Islet precursor cell (in vitro differentiated cells): ENCODE measurements at regions not wholly inside any gene's neighbourhood (a gene's known extent, or its start where the extent isn't known, plus 50 kb on each side); places are given as distances from the start of the nearest gene placed in this dataset.
"Not testable (repeated sequence)": the region's sequence is repeated elsewhere in the genome, so short reads cannot be mapped to it uniquely, and the experiment has no call there.

ENCODE experiments used
- DNase-seq: peaks from one replicate; pipeline ENCODE4 v3.0.0-alpha.2; 2018

DNA sequence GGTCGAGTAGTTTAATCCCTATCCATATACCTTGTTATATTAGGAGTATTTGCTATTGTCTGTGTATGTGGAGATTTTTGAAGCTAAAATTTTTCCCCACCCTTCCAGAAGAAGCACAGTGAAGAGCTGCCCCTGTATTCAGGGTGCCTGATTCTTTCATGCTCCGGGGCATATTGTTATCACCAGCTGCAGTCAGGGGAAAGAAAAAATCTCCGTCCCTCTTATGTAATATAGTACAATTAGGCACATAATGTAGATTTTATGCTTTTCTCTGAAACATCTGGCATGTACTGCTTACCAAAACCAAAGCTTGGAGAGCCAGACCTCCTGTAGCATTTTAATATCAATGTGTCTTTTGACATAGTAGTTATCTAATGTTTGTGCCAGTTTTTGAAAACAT is 214.9 kb upstream of the EDNRB start:
- DNase-seq: no peak

DNA sequence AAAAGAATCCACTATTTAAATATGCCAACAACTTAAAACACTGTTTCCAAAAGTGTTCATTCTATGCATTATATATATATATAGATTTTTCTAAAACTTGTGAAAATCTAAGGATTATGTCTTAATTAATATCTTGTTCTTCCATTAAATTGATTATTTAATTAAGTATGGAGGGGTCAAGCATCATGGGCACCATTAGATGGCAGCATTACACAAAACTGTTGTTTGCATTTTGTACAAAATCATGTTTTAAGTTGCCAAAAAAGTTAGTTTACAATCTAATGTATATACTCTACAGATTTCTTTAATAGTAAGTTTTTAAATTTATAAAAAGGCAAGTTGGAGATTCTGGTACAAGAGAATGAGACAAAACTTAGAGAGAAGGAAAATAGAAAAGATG is 213.2 kb upstream of the EDNRB start:
- no peak for DNase-seq

DNA sequence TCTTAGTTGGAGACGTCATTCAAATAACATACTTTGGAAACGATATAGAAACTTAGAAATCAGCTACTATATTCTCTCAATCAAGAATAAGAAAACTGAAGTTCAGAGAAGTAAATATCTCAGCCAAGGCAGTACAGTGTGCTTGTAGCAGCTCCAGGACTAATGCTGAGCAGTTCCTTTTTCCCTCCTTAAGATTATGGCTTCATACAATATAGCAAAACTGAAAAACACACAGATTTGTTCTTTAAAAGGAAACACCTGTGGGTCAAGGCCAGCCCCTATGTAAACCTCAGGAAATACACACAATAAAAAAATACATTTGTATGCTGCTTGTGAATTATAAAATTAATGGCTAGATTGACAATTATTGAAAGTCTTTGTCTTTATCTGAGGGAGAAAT is 212.7 kb upstream of the EDNRB start:
- DNase-seq: no peak

DNA sequence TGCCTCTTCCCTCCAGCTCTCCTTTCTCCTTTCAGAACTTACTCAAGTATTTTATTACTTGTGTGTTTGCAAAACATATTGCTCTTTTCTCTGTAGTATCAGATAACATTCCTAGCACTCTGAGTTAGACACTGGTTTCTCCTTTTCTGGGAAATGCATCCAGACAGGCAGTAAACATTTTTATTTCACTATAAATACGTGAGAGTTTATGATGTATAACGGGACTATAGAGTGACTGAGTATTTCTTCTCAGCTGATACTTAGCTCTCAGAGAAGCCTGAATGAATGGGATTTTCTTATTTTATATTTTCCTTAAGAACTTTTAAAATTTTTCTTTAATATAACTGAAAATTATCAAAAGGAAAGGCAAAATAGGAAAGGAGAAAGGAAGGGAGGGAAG is 211.2 kb upstream of the EDNRB start:
- DNase-seq: no peak

DNA sequence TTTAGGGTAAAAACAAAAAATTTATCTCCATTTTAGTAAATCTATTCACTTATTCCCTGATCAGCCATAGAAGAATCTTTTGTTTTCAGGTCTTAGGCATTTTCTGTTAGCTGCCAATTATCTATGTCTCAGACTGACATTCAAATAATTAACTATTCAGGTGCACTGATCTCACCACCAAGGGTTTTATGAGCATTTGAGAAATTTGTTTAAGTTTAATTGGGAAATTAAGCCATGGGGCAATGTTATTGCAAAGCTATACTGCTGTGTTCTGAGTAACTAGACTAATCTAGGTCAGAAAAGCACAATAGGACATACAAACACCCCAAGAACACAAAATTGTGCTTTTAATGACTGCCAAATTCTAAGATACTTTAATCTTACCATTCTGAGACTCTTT is 210.7 kb upstream of the EDNRB start:
- no peak for DNase-seq

DNA sequence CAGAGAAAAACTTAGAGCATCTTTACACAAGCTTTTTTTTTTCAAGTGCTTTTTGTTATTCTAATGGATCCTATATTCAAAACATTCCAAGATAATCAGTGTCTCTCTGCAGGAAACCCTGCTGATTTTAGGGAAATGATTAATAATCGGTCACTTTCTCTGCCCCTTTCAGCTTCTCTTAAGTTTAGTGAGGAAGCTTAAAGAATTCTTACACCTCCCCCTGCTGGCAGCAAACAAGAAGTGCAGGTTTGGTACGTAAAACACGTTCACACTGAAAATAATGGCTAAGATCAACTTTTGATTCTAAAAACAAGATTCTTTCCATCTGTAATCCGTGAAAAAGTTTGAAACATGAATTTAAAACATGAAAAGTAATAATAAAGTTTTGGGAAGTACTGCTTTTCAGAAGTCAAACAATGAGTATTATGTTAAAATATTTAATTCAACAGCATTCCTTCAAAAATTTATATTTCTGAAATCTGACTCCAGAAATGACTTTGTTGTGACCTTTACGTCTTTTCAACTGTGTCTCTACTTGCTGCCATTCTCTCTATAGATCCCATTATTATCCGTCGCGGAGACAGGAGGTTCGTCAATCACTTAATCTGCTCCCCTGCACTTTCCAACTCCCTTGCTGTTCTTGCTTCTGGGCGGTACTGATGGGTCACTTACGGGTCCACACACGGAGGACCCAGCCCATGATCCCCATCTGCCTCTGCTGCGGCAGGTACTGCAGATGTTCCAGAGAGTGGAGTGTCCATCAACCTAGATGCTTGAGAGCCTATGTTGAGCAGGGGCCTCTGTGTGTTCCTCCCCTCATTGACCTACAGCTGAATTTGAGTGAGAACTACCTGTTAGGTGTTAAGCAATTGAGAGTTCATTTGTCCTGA is 203.1 kb upstream of the EDNRB start:
- no peak for DNase-seq

DNA sequence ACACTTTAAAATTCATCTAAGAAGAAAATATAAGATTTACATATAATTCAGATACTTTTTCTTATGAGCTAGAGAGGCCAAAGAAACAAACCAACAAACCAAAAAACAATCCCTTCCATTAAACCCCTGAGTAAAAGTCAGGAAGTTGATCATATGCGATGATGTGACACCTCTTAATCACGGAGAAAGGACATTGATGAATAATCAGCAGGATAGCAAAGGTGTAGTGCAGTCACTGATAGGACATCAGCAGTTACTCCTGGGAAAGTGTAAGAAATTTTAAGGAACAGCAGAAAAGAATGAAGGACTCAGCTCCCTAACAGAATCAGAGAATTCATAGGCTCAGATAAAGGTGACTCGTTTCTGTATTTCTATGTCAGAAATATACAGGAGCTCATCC is 202.4 kb upstream of the EDNRB start:
- no peak for DNase-seq

DNA sequence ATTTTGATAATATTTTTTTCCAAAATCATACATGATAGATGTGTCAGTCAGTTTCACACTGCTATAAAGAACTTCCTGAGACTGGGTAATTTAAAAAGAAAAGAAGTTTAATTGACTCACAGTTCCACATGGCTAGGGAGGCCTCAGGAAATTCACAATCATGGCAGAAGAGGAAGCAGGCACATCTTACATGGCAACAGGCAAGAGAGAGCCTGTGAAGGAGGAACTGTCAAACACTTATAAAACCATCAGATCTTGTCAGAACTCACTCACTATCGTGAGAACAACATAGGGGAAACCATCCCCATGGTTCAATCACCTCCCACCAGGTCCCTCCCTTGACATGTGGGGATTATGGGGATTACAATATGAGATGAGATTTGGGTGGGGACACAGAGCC is 201.5 kb upstream of the EDNRB start:
- not testable (repeated sequence) for DNase-seq

DNA sequence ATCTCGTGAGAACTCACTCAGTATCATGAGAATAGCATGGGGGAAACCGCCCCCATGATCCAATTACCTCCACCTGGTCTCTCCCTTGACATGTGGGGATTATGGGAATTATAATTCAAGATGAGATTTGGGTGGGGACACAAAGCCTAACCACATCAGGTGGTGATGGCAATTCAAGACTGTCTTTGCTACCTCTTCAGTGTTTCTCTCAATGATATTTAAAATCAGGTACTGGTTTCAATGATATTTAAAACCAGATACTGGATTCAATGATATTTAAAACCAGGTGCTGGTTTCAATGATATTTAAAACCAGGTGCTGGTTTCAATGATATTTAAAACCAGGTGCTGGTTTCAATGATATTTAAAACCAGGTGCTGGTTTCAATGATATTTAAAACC is 198.4 kb upstream of the EDNRB start:
- not testable (repeated sequence) for DNase-seq

DNA sequence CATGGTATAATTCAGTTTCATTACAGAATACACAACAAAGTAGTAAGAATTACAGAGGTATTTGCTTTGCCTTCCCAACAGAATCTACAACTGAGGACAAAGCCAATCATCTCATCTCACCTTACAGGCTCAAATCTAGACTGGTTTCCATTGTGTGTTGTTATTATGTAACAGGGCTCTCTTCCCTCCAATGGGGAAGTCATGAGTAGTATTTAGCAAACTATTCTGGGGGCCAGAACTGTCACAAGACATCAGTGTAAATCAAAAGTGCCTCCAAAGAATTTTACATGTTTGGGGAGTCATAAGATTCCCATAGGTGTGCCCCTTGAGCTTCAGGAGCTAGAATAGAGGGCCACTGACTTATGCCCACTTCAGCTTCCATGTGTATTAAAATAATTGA is 187.0 kb upstream of the EDNRB start:
- no peak for DNase-seq

DNA sequence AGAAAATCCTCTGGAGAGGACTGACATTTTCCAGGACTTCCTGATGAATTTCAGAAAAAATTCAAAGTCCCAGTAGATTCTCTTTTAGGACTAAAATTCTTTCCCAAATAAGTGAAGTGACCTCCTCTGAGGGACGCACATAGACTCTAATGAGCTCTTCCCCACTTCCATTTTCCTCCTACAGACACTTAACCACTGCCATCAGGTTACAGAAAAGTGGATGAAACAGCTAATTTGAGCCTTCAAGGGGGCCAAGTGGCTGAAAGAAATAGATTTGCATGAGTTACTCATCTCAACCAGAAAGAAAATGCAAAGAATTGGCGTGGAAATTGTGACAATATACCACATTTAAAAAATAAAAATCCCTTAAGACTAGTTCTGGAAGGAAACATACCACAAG is 185.3 kb upstream of the EDNRB start:
- DNase-seq: no peak

DNA sequence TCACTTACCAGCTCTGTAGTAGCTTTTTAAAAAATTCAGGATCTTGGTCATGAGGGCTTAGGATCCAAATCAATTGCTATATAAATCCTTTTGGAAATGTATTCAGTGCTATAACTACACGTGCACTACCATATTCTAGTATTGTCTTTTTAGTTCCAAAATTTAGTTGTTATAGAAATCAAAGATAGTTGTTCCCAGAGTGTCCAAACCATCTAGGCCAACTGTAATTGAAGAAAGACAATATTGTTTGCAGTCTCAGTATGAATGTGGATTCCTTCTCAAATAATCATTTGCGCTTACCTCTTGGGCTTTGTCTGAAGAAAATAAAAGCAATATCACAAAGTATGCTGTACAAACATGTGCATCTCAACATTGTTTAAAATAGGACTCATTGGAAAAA is 184.1 kb upstream of the EDNRB start:
- no peak for DNase-seq

DNA sequence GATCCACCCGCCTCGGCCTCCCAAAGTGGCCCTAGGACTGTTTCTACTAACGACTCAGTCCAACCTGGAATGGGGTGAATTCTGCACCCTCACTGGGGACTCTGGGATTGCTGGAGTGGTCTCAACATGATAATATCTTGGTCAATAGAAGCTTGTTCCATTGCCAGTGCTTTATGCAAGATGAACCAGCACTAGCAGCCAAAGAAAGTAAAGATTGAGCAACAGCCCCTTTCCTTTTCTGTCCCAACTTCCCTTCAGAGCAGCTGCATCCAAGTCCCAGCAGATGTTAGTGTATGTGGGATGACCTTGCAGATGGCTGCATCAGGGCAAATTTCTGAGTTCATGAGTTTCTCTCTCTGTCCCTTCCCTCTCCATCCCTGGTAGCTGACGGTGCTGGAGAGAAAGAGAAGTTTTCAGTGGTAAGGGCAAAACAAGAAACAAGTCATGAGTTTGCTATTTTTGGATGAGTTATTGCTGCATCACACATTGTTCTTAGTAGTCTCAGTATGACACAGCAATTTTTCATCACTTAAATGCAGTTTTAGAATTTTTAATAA is 183.6 kb upstream of the EDNRB start:
- DNase-seq: no peak

DNA sequence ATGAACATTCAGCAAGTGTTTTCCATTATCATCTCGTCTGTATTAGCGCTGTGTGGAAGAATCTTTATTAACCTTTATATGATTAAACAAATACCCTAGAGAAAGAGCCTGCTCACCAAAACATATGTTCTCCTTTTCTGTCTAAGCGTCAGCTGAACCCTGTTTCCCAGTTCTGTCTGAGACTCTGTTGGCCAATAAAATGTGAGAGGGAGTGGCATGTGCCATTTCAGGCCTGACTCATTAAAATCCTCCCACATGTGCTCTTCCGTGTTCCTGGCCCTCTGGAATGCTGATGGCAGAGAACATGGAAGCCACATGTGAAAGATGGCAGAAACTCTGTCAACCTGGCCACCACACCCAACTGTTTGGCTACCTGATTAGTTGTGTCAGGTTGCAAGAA is 181.9 kb upstream of the EDNRB start:
- DNase-seq: no peak

DNA sequence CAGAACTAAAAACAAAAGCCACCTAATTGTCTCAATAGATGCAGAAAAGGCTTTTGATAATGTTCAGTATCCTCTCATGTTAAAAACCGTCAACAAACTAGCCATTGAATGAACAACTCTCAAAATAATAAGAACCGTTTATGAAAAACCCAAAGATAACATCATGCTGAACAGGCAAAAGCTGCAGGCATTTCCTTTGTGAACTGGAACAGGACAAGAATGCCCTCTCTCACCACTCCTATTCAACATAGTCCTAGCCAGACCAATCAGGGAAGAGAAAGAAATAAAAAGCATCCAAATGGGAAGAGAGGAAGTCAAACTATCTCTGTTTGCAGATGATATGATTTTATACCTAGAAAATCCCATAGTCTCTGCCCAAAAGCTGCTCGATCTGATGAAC is 179.6 kb upstream of the EDNRB start:
- DNase-seq: no peak

DNA sequence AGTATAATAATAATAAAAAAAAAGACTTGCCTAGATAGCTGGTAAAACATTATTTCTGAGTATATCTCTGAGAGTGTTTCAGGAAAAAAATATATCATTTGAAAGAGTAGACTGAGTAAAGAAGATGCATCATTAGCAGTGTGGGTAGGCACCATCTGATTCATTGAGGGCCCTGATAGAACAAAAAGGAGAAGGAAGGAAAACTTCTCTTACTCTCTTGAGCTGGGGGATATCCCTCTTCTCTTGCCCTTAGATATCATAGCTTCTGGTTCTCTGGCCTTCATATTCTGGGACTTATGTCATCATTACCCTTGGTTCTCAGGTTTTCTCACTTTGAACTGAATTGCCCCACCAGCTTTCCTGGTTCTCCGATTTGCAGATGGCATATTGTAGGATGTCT is 177.6 kb upstream of the EDNRB start:
- no peak for DNase-seq

DNA sequence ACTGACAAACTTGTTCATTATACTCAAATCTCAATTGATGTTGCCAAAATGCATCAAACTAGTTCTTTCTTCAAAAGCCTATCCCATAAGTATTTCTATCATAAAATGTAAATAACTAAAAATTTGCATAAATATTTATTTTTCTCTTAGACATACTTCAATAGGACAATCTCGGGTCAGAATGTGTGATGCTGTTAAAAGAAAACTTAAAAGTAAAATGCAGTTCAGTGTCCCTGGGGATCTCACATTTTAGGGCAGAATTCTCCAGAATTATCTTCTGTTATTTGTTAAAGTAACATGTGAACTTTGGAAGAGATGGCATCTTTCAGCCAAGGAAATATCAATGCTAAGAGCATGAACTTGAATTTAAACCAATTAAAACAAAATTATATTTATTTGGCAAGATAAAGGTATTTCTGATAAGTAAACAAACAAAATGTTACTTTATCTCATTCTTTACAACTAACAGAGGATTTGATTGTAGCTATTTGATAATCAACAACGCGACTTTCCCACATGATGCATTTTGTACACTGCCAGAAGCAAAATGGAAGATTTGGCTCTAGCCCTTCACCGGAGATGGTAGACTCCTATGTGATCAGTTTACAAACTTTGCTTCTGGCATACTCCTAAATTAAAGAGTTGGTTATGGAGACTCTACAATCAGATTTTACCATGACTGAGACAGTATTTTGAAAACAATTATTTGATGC is 169.5 kb upstream of the EDNRB start:
- no peak for DNase-seq

DNA sequence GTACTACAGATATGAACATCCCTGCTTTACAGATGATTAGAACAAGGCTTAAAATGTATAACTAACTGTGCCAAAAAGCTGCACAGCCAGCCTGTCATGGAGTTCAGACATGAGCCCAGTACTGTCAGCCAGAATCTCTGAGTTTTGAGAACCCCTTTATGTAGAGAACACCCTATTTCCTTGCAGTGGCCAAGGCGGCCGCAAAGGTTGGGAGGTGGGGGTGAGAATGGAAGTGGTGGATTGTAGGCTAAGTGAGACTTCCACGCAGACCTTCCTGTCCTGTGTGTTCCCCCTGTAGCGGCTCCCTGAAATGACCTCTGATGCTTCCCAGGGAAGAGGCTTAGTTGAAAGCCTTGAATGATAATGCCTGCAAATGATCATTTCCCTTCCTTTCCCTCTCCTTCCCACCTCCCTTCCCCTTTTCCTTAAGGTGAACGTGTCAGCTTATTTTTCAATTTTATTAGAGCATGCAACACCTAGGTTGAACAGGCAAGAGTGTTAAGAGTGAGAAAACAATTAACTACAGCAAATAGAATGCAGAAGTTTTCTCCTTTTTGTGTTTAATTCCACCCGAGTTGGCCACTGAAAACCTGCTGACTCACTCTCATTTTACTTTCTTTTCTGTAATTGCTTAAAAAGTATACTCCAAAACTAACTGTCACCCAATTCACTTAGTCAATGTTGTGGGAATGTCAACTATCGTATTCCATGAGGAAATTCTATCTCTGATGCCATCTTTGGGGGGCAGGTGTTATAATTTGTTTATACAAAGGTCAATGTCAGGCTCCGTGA is 167.0 kb upstream of the EDNRB start:
- no peak for DNase-seq

DNA sequence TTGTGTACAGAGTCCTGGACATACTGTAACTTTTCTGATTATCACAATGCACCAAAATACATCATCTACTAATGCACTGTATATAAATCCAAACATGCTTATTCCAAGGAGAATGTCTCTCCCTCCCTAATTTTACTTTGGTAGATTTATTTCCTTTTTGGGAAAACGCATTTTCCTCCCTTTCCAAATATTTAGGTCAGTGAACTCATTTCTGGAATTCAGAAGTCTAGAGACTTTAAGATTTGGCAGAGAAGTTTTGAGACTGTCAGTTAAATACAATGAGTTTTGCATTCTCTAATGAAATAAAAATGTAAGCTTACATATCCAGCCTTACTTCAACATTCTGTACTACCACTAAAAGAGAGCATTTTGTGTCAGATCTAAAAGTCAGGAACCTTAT is 165.8 kb upstream of the EDNRB start:
- no peak for DNase-seq

DNA sequence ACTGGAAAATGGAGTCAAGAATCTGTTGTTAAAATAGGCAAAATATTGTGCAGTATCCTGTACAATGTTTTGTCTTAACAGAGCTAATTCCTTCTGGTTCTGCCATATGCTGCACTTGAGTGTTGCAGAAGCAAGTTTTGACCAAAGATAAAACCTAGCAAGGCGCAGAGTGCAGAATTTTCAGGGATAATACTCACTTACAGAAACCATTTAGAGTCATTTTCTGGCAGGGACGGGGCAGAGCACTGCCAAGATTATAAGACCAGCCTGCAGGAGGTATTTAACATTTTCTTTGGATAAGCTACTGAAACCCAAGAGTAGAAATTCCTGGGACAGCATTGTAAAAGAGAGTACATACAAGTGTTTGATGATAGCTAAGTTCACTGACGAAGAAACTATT is 159.5 kb upstream of the EDNRB start:
- no peak for DNase-seq

DNA sequence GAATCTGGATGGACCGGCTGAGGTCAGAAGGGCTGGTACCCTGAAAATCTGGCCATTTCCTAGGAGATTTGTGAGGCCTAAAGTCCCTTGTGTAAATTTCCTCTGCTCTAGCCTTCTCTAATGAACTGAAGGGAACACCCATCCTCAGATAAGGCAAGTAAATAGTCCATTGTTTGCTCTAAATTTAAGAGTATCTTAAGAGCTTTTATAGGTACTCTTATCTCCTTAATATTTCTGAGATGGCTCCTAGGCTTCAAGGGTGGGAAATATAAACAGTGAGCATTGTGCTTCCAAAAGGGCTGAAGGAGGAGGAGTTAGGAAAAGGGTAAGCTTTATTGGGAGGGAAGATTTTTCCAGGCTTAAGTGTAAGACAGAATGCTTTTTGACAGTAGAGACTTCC is 148.7 kb upstream of the EDNRB start:
- no peak for DNase-seq

DNA sequence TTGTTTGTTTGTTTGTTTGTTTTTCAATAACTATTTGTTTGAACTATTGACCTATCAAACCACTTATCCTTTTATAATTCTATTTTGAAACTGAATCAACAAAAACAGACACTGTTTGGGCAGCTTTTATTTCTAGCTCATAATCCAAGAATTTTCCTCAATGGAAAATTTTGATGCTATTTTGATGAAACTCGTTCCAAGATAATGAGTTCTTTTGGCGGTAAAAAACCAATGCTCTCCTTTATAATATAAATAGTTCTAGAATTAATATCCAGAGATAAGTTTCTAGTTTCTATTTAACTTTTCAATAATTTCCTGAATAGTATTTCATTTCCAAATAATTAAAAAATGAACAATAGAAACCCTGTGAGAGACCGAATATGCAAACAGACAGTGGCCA is 146.5 kb upstream of the EDNRB start:
- no peak for DNase-seq

DNA sequence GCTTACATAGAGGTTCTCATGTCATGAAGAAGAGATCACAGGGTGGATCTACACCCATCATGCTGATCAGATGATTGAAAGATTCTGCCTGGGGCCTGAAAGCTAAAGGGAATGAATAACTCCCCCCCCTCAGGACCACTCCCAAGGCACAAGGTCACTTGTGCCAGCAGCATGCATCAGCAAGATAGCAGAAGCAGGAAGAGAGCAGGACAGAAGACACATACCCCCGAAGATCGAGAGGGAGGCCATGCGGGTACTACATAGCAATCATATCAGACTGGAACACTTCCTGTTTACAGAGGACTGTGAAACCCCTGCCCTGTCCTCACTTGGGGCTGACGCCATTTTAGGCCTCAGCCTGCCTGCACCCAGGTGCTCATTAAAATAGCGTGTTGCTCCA is 143.2 kb upstream of the EDNRB start:
- DNase-seq: no peak

DNA sequence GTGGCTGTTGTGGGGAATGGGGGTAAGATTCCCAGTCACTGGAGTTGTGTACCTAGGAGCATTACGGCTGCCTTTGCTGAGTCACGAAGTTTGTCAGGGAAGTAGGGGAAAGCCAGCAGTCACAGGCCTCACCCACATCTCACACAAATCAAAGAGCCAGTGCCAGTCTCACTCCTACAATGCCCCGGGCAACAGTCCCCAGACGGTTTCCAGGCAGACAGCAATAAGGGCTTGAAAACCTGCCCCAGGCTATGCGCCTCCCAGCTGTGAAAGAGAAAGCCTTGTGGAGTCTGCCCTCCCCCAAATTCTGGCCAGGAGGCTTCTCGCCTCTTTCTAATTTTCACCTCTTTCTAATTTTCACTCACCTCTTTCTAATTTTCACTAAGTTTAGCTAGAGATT is 142.3 kb upstream of the EDNRB start:
- peak; percentile 57 for DNase-seq
